ENCODE measurements at regions not wholly inside any gene's neighbourhood (a gene's known extent, or its start where the extent isn't known, plus 50 kb on each side); places are given as distances from the start of the nearest gene placed in this dataset.
"Not testable (repeated sequence)": the region's sequence is repeated elsewhere in the genome, so short reads cannot be mapped to it uniquely, and the experiment has no call there.

GRCh38 chrX:35374116-35374515 lies 424.0 kb upstream of the MAGEB16 start:
- H3K4me3 Mint-ChIP-seq: no peak overlapping the region
- H3K9me3 Mint-ChIP-seq: no peaks in the 10 kb centered on the region
- TF ChIP-seq CTCF (IDR thresholded peaks at IDR 0.05): no peak
- no peaks in the 10 kb centered on the region for H3K4me1 Mint-ChIP-seq (ENCODE audit: low read depth)
- no peaks in the 10 kb centered on the region for H3K27me3 Mint-ChIP-seq (ENCODE audit: insufficient read depth)
- no peak for DNase-seq
- H3K27ac Mint-ChIP-seq: no peak overlapping the region
- H3K36me3 Mint-ChIP-seq (ENCODE audit: low read depth): no peaks in the 10 kb centered on the region

- Mint-ChIP-seq H3K36me3 (ENCODE audit: low read depth) (no peaks in the 10 kb centered on the region), H3K27ac (no peak overlapping the region), H3K4me3 (no peak overlapping the region), H3K9me3 (no peaks in the 10 kb centered on the region), H3K27me3 (ENCODE audit: insufficient read depth) (no peaks in the 10 kb centered on the region; the same call in 1 of the 2 replicates), H3K4me1 (ENCODE audit: low read depth) (no peaks in the 10 kb centered on the region)
- TF ChIP-seq CTCF (IDR thresholded peaks at IDR 0.05): peak; percentile 66
- no peak for DNase-seq
These were observed 417.1 kb upstream of the MAGEB16 start for GRCh38 chrX:35380808-35381700.

- DNase-seq; H3K27me3 Mint-ChIP-seq (ENCODE audit: insufficient read depth); H3K9me3 Mint-ChIP-seq; H3K36me3 Mint-ChIP-seq (ENCODE audit: low read depth); H3K4me1 Mint-ChIP-seq (ENCODE audit: low read depth); H3K4me3 Mint-ChIP-seq; H3K27ac Mint-ChIP-seq: not testable (repeated sequence)
These were observed 416.4 kb upstream of the MAGEB16 start for GRCh38 chrX:35381709-35382108.

- Mint-ChIP-seq H3K27ac (no peak overlapping the region), H3K36me3 (ENCODE audit: low read depth) (no peaks in the 10 kb centered on the region), H3K4me1 (ENCODE audit: low read depth) (no peaks in the 10 kb centered on the region), H3K27me3 (ENCODE audit: insufficient read depth) (no peaks in the 10 kb centered on the region; the same call in 1 of the 2 replicates), H3K9me3 (no peaks in the 10 kb centered on the region), H3K4me3 (no peak overlapping the region)
- no peak for TF ChIP-seq CTCF (IDR thresholded peaks at IDR 0.05)
- DNase-seq: no peak
These were observed 415.2 kb upstream of the MAGEB16 start for GRCh38 chrX:35382966-35383365.

GRCh38 chrX:35392232-35392631 lies 405.9 kb upstream of the MAGEB16 start:
- no peak for DNase-seq
- Mint-ChIP-seq H3K27me3 (ENCODE audit: insufficient read depth) (no peaks in the 10 kb centered on the region), H3K27ac (no peak overlapping the region), H3K4me3 (no peak overlapping the region), H3K36me3 (ENCODE audit: low read depth) (no peaks in the 10 kb centered on the region), H3K9me3 (no peaks in the 10 kb centered on the region), H3K4me1 (ENCODE audit: low read depth) (no peaks in the 10 kb centered on the region)
- no peak for TF ChIP-seq CTCF (IDR thresholded peaks at IDR 0.05)

- Mint-ChIP-seq H3K4me3 (no peak overlapping the region), H3K27me3 (ENCODE audit: insufficient read depth) (no peaks in the 10 kb centered on the region), H3K36me3 (ENCODE audit: low read depth) (no peaks in the 10 kb centered on the region), H3K9me3 (no peaks in the 10 kb centered on the region; the same call in 1 of the 2 replicates), H3K4me1 (ENCODE audit: low read depth) (no peaks in the 10 kb centered on the region), H3K27ac (no peak overlapping the region)
- no peak for DNase-seq
- no peak for TF ChIP-seq CTCF (IDR thresholded peaks at IDR 0.05)
These were observed 391.8 kb upstream of the MAGEB16 start for GRCh38 chrX:35406386-35406785.
